ENCODE measurements at regions not wholly inside any gene's neighbourhood (a gene's known extent, or its start where the extent isn't known, plus 50 kb on each side); places are given as distances from the start of the nearest gene placed in this dataset.

- TF ChIP-seq CTCF (IDR thresholded peaks at IDR 0.05; ENCODE audit: poor library complexity) (no peak), EZH2 (IDR thresholded peaks at IDR 0.05; ENCODE audit: borderline replicate concordance) (no peak), EZH2phosphoT487 (IDR thresholded peaks at IDR 0.05; ENCODE audit: low read depth, severe bottlenecking, unreplicated experiment) (no peak)
Observed at GRCh38 chr16:85171004-85171758, 58.9 kb upstream of the CIBAR2 start.

All from hepatocyte (in vitro differentiated cells).